GM23248 (cell line): ENCODE measurements at regions not wholly inside any gene's neighbourhood (a gene's known extent, or its start where the extent isn't known, plus 50 kb on each side); places are given as distances from the start of the nearest gene placed in this dataset.

Experiments used
- DNase-seq: peaks from one replicate; pipeline ENCODE4 v3.0.0-alpha.2; 2015
- H2AFZ ChIP-seq: fragments of 200-600 bp; sonication (generic); 2 replicates; pipeline ENCODE4 v1.6.1; 2016; ENCODE audit warnings: antibody characterized with exemption
- H3F3A ChIP-seq: fragments of 200-600 bp; sonication (generic); 2 replicates; pipeline ENCODE4 v1.6.1; 2016; ENCODE audit warnings: mild to moderate bottlenecking, antibody characterized with exemption, mixed run types; ENCODE audit not compliant: insufficient read depth
- H3K27ac ChIP-seq: fragments of 200-600 bp; sonication (generic); 2 replicates; pipeline ENCODE4 v1.5.1; 2016; ENCODE audit warnings: mild to moderate bottlenecking
- H3K27me3 ChIP-seq: fragments of 200-600 bp; sonication (generic); replicated peaks from 2 replicates; pipeline ENCODE4 v1.6.1; 2016; ENCODE audit warnings: mild to moderate bottlenecking; ENCODE audit not compliant: insufficient read depth
- H3K36me3 ChIP-seq: fragments of 200-600 bp; sonication (generic); 2 replicates; pipeline ENCODE4 v1.6.1; 2016; ENCODE audit warnings: low read depth, mild to moderate bottlenecking
- H3K4me1 ChIP-seq: fragments of 200-600 bp; sonication (generic); 2 replicates; pipeline ENCODE4 v1.6.1; 2016; ENCODE audit warnings: mild to moderate bottlenecking; ENCODE audit not compliant: insufficient read depth
- H3K4me2 ChIP-seq: fragments of 200-600 bp; sonication (generic); one replicate; pipeline ENCODE4 v1.6.1; 2016; ENCODE audit warnings: mild to moderate bottlenecking; ENCODE audit not compliant: unreplicated experiment
- H3K4me3 ChIP-seq: fragments of 200-600 bp; sonication (generic); 2 replicates; pipeline ENCODE4 v1.5.1; 2016; ENCODE audit warnings: mild to moderate bottlenecking
- H3K79me2 ChIP-seq: fragments of 200-600 bp; sonication (generic); 2 replicates; pipeline ENCODE4 v1.6.1; 2016; ENCODE audit warnings: mild to moderate bottlenecking; ENCODE audit not compliant: insufficient read depth
- H3K9ac ChIP-seq: fragments of 200-600 bp; sonication (generic); 2 replicates; pipeline ENCODE4 v1.6.1; 2016; ENCODE audit warnings: mild to moderate bottlenecking
- H3K9me2 ChIP-seq: fragments of 200-600 bp; sonication (generic); 2 replicates; pipeline ENCODE4 v1.6.1; 2016; ENCODE audit warnings: mixed run types, mild to moderate bottlenecking, moderate library complexity; ENCODE audit not compliant: insufficient read depth
- H3K9me3 ChIP-seq: fragments of 200-600 bp; sonication (generic); one replicate; pipeline ENCODE4 v1.6.1; 2017; ENCODE audit warnings: low read depth
- H4K20me1 ChIP-seq: fragments of 200-600 bp; sonication (generic); 2 replicates; pipeline ENCODE4 v1.6.0; 2016; ENCODE audit not compliant: insufficient read depth
- EZH2 ChIP-seq: fragments of 200-600 bp; sonication (generic); IDR thresholded peaks from 2 replicates; pipeline ENCODE4 v1.6.1; 2018; ENCODE audit warnings: antibody characterized with exemption, mild to moderate bottlenecking; ENCODE audit not compliant: insufficient read depth, poor library complexity, severe bottlenecking
- EZH2phosphoT487 ChIP-seq: fragments of 200-600 bp; sonication (generic); IDR thresholded peaks from 2 replicates; pipeline ENCODE4 v1.6.1; 2018; ENCODE audit warnings: antibody characterized with exemption, moderate library complexity, mild to moderate bottlenecking, low read depth; ENCODE audit not compliant: insufficient read depth
- WGBS, 2 experiments: methylation state at CpG; one replicate each; pipeline ENCODE4 v1.1.6; 2015 to 2017; ENCODE audit warnings: low lambda C conversion rate in 2 of 2, low coverage in 1 of 2; ENCODE audit errors: missing lambda C conversion rate in 2 of 2; 5-methylcytosine and 5-hydroxymethylcytosine counted together
- in situ Hi-C: fragments of 300-500 bp; cut with MboI; formaldehyde crosslinking; loops from 2 replicates; pipeline ENCODE4 v1.15.0; 2020

GRCh38 chr14:71381814-71382213 is 474.6 kb downstream of the PCNX1 start:
- Histone ChIP-seq H3K27ac (peak overlapping the region; percentile 5; the same call in 1 of the 2 replicates), H3K9me3 (no peaks in the 10 kb centered on the region), H3K4me1 (peaks cover 39% of the 10 kb centered on the region), H3K79me2 (peaks cover 100% of the 10 kb centered on the region), H3K9me2 (no peaks in the 10 kb centered on the region), H3K4me2 (no peak overlapping the region), H4K20me1 (no peaks in the 10 kb centered on the region), H3K36me3 (no peaks in the 10 kb centered on the region), H3F3A (peaks cover 26% of the 10 kb centered on the region), H2AFZ (no peak overlapping the region), H3K27me3 (no peaks in the 10 kb centered on the region), H3K4me3 (no peak overlapping the region), H3K9ac (no peak overlapping the region)
- no peak for DNase-seq
- in situ Hi-C loops = no loop called here
- TF ChIP-seq EZH2 (no peak), EZH2phosphoT487 (no peak)

DNA sequence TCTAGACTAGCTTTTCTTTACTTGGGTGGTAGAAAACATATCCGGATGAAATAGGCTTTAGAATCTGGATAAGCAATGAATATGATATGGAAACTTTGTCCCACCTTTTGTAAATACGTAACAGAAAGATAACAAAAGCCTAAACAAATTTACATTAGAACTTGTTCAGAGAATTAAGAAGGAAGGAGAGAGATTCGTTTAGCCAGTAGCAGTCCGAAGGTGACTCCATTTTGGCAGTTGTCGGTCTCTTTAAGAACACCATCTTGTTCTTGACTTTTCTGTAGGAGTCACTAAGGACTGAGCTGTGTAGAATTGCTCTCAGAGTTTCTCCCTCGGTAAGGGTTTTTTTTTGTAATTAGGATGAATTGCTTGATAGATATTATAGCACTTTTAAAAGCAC is 475.1 kb downstream of the PCNX1 start:
- no peak overlapping the region for H3K27ac ChIP-seq
- H3F3A ChIP-seq = peaks cover 26% of the 10 kb centered on the region
- H3K4me3 ChIP-seq = no peak overlapping the region
- no peaks in the 10 kb centered on the region for H3K9me3 ChIP-seq
- no peak overlapping the region for H2AFZ ChIP-seq
- H3K9ac ChIP-seq = no peak overlapping the region
- no peaks in the 10 kb centered on the region for H3K27me3 ChIP-seq
- peaks cover 100% of the 10 kb centered on the region for H3K79me2 ChIP-seq
- in situ Hi-C loops = no loop called here
- H3K4me1 ChIP-seq = peaks cover 39% of the 10 kb centered on the region
- no peaks in the 10 kb centered on the region for H4K20me1 ChIP-seq
- WGBS, 2 experiments = 88 to 90% methylated on average over 6 of the region's 6 CpGs
- H3K4me2 ChIP-seq = no peak overlapping the region
- no peak for TF ChIP-seq EZH2phosphoT487
- no peak for TF ChIP-seq EZH2
- no peaks in the 10 kb centered on the region for H3K9me2 ChIP-seq
- no peak for DNase-seq
- no peaks in the 10 kb centered on the region for H3K36me3 ChIP-seq

GRCh38 chr14:71383510-71383909 is 476.3 kb downstream of the PCNX1 start:
- Histone ChIP-seq H3K9me2 (no peaks in the 10 kb centered on the region), H3K27me3 (no peaks in the 10 kb centered on the region), H4K20me1 (no peaks in the 10 kb centered on the region), H2AFZ (no peak overlapping the region), H3F3A (peaks cover 26% of the 10 kb centered on the region), H3K4me3 (no peak overlapping the region), H3K9ac (no peak overlapping the region), H3K36me3 (no peaks in the 10 kb centered on the region), H3K9me3 (no peaks in the 10 kb centered on the region), H3K27ac (no peak overlapping the region), H3K4me1 (peaks cover 37% of the 10 kb centered on the region), H3K79me2 (peaks cover 100% of the 10 kb centered on the region), H3K4me2 (no peak overlapping the region)
- TF ChIP-seq EZH2phosphoT487 = no peak
- no peak for DNase-seq
- in situ Hi-C loops = no loop called here
- 98 to 100% methylated on average over 2 of the region's 2 CpGs for WGBS, 2 experiments

DNA sequence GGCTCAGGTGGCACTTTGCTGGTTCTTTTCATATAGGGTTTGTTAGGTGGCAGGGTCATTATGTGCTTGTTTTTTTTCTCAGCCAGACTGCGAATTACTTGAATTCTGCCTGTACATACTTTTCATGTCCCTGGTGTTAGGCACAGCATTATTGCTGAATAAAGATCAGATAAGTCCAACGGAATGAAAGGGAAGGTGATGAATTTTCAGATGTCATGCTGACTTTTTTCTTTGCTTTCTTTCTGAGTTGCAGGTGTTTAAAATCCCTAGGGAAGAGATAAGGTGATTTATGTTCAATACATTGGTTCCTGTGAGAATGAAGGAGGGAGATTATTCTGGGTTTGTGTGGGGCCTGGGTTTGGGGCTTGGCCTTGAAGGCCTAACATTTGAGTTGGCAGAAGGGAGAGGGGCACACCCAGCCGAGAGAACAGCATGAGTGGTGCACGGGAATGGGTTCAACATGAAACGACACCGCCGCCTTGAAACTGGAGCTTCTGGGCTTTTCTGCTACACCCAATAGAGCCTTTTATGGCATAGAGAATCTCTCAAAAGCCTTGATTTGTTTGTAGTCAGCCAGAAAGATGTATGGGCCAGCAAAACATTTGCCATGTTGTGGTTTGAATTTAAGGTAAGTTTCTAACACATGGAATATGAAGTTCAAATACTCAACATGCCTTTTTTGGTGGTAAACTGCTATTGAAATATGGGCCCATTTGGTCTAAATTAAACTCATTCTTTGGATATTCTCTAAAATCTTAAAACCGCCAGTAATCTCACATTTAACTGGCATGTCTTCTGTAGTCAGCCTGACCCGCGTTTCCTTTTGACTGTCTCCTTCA is 477.0 kb downstream of the PCNX1 start:
- no peak for TF ChIP-seq EZH2
- TF ChIP-seq EZH2phosphoT487 = no peak
- H2AFZ ChIP-seq = no peak overlapping the region
- H3K36me3 ChIP-seq = no peaks in the 10 kb centered on the region
- DNase-seq = no peak
- in situ Hi-C loops = no loop called here
- H3K9me3 ChIP-seq = no peaks in the 10 kb centered on the region
- H3K4me3 ChIP-seq = no peak overlapping the region
- peaks cover 26% of the 10 kb centered on the region for H3F3A ChIP-seq
- no peaks in the 10 kb centered on the region for H3K9me2 ChIP-seq
- no peak overlapping the region for H3K4me2 ChIP-seq
- H3K27ac ChIP-seq = no peak overlapping the region
- no peak overlapping the region for H3K9ac ChIP-seq
- WGBS, 2 experiments = 94 to 95% methylated on average over 10 of the region's 10 CpGs
- no peaks in the 10 kb centered on the region for H4K20me1 ChIP-seq
- H3K79me2 ChIP-seq = peaks cover 100% of the 10 kb centered on the region
- no peaks in the 10 kb centered on the region for H3K27me3 ChIP-seq
- H3K4me1 ChIP-seq = peaks cover 42% of the 10 kb centered on the region

GRCh38 chr14:71387753-71388152 is 480.5 kb downstream of the PCNX1 start:
- Histone ChIP-seq H3K4me1 (peaks cover 14% of the 10 kb centered on the region; the same call in 1 of the 2 replicates), H3K9me3 (no peaks in the 10 kb centered on the region), H2AFZ (no peak overlapping the region), H3K4me3 (no peak overlapping the region), H3K4me2 (no peak overlapping the region), H3K79me2 (peaks cover 100% of the 10 kb centered on the region), H3K9ac (no peak overlapping the region), H3K36me3 (no peaks in the 10 kb centered on the region), H3K27ac (no peak overlapping the region), H3F3A (no peaks in the 10 kb centered on the region; the same call in 1 of the 2 replicates), H3K9me2 (no peaks in the 10 kb centered on the region), H4K20me1 (no peaks in the 10 kb centered on the region; the same call in 1 of the 2 replicates), H3K27me3 (no peaks in the 10 kb centered on the region)
- 97 to 99% methylated on average over 3 of the region's 3 CpGs for WGBS, 2 experiments
- in situ Hi-C loops = no loop called here
- no peak for DNase-seq
- TF ChIP-seq EZH2 (no peak), EZH2phosphoT487 (no peak)
